ENCODE measurements at regions not wholly inside any gene's neighbourhood (a gene's known extent, or its start where the extent isn't known, plus 50 kb on each side); places are given as distances from the start of the nearest gene placed in this dataset.
A peak's percentile ranks its signal among the peaks of the same experiment; 100 is the strongest.

GRCh38 chr2:87076253-87077123, 54.8 kb upstream of the PLGLB1 start (continued):
- TF ChIP-seq REST (IDR thresholded peaks at IDR 0.05; ENCODE audit: borderline replicate concordance in 1 of 2, low read depth in 1 of 2, low read length in 2 of 2) = 0 out of 4 replicates have a peak, but pooled peaks of 1 of the 2 experiments have one; percentile 51
- TF ChIP-seq FOSL2 (CRISPR knock-in tag; IDR thresholded peaks at IDR 0.05) = peak; percentile 50
- 0 out of 2 replicates have a peak, but pooled peaks have one; percentile 30 for TF ChIP-seq ZBTB43 (CRISPR knock-in tag; conservative IDR thresholded peaks at IDR 0.05)
- TF ChIP-seq SALL2 (CRISPR knock-in tag; IDR thresholded peaks at IDR 0.05) = peak; percentile 51; the same call in 1 of the 2 replicates
- peak; percentile 63; the same call in 1 of the 2 replicates for TF ChIP-seq HOXA3 (CRISPR knock-in tag; IDR thresholded peaks at IDR 0.05)
- TF ChIP-seq THAP11 (CRISPR knock-in tag; IDR thresholded peaks at IDR 0.05) = peak; percentile 73
- TF ChIP-seq, protein P1, sequence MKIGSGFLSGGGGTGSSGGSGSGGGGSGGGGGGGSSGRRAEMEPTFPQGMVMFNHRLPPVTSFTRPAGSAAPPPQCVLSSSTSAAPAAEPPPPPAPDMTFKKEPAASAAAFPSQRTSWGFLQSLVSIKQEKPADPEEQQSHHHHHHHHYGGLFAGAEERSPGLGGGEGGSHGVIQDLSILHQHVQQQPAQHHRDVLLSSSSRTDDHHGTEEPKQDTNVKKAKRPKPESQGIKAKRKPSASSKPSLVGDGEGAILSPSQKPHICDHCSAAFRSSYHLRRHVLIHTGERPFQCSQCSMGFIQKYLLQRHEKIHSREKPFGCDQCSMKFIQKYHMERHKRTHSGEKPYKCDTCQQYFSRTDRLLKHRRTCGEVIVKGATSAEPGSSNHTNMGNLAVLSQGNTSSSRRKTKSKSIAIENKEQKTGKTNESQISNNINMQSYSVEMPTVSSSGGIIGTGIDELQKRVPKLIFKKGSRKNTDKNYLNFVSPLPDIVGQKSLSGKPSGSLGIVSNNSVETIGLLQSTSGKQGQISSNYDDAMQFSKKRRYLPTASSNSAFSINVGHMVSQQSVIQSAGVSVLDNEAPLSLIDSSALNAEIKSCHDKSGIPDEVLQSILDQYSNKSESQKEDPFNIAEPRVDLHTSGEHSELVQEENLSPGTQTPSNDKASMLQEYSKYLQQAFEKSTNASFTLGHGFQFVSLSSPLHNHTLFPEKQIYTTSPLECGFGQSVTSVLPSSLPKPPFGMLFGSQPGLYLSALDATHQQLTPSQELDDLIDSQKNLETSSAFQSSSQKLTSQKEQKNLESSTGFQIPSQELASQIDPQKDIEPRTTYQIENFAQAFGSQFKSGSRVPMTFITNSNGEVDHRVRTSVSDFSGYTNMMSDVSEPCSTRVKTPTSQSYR (CRISPR knock-in tag; IDR thresholded peaks at IDR 0.05; ENCODE audit: borderline replicate concordance) = peak; percentile 84
- peak; percentile 81 for TF ChIP-seq ERF (CRISPR knock-in tag; IDR thresholded peaks at IDR 0.05)
- TF ChIP-seq FOXO1 (CRISPR knock-in tag; IDR thresholded peaks at IDR 0.05) = peak; percentile 84
- peak; percentile 41 for TF ChIP-seq RARA (CRISPR knock-in tag; IDR thresholded peaks at IDR 0.05)
- TF ChIP-seq ARID4A (CRISPR knock-in tag; IDR thresholded peaks at IDR 0.05; ENCODE audit: borderline replicate concordance) = peak; percentile 16; the same call in 1 of the 2 replicates
- peak; percentile 55; the same call in 1 of the 2 replicates for TF ChIP-seq POLR2AphosphoS5 (IDR thresholded peaks at IDR 0.05; ENCODE audit: low read depth, low read length)
- peak; percentile 39; the same call in 1 of the 2 replicates for TF ChIP-seq BCL6 (CRISPR knock-in tag; IDR thresholded peaks at IDR 0.05)
- TF ChIP-seq POLR2G (IDR thresholded peaks at IDR 0.05; ENCODE audit: low read depth, low read length) = peak; percentile 75
- TF ChIP-seq HMG20A (CRISPR knock-in tag; IDR thresholded peaks at IDR 0.05; ENCODE audit: borderline replicate concordance) = 0 out of 2 replicates have a peak, but pooled peaks have one; percentile 10
